H7 (cell line): ENCODE measurements at regions not wholly inside any gene's neighbourhood (a gene's known extent, or its start where the extent isn't known, plus 50 kb on each side); places are given as distances from the start of the nearest gene placed in this dataset.

Source experiments
- DNase-seq: peaks from one replicate; pipeline ENCODE4 v3.0.0; 2012
- H3K27me3 ChIP-seq: 2 replicates; pipeline ENCODE4 v1.6.0; 2011; ENCODE audit warnings: mild to moderate bottlenecking, low read length; ENCODE audit not compliant: control insufficient read depth, insufficient read depth
- H3K36me3 ChIP-seq: replicated peaks from 2 replicates; pipeline ENCODE4 v1.5.1; 2011; ENCODE audit warnings: low read length; ENCODE audit not compliant: control insufficient read depth, insufficient read depth
- H3K4me3 ChIP-seq: 2 replicates; pipeline ENCODE4 v1.5.1; 2011; ENCODE audit warnings: low read depth, mild to moderate bottlenecking, control low read depth, low read length, moderate library complexity; ENCODE audit not compliant: insufficient read depth

GRCh38 chr6:4018171-4018923 lies 60.6 kb downstream of the FAM217A start:
- Histone ChIP-seq H3K36me3 (no peaks in the 10 kb centered on the region; the same call in 1 of the 2 replicates), H3K27me3 (no peaks in the 10 kb centered on the region), H3K4me3 (peak overlapping the region; percentile 88)
- peak; percentile 93 for DNase-seq
